WTC11 (cell line): ENCODE measurements at regions not wholly inside any gene's neighbourhood (a gene's known extent, or its start where the extent isn't known, plus 50 kb on each side); places are given as distances from the start of the nearest gene placed in this dataset.

Experiments used
- ATAC-seq: fragments of 200-7000 bp; cut with Tn5 transposase; 2 replicates; pipeline ENCODE4 v1.10.0; 2021; ENCODE audit warnings: mild to moderate bottlenecking, moderate library complexity
- CTCF ChIA-PET: fragments of 300-600 bp; sonication (Branson Sonifier 250); formaldehyde crosslinking; loops from one replicate; lab custom pipeline; 2021; ENCODE audit warnings: antibody characterized with exemption; lab: Charles Lee
- POLR2A ChIA-PET: fragments of 350-600 bp; sonication (Branson Sonifier 250); formaldehyde crosslinking; loops from one replicate; lab custom pipeline; 2021; ENCODE audit warnings: antibody characterized with exemption; lab: Charles Lee
- DNase-seq: peaks from one replicate; pipeline ENCODE4 v3.0.0; 2021; ENCODE audit warnings: low spot score
- H3K27ac Mint-ChIP-seq: 2 replicates; pipeline ENCODE4 v1.8.0; 2021; ENCODE audit warnings: mixed read lengths
- H3K27me3 Mint-ChIP-seq: 2 replicates; pipeline ENCODE4 v1.8.0; 2021; ENCODE audit warnings: low read depth, mild to moderate bottlenecking, moderate library complexity, mixed read lengths
- H3K36me3 Mint-ChIP-seq: 2 replicates; pipeline ENCODE4 v1.8.0; 2021; ENCODE audit warnings: mixed read lengths
- H3K4me1 Mint-ChIP-seq: 2 replicates; pipeline ENCODE4 v1.8.0; 2022; ENCODE audit warnings: mixed read lengths
- H3K4me3 Mint-ChIP-seq: 2 replicates; pipeline ENCODE4 v1.8.0; 2021; ENCODE audit warnings: mild to moderate bottlenecking, moderate library complexity, mixed read lengths
- H3K9me3 Mint-ChIP-seq: 2 replicates; pipeline ENCODE4 v1.8.0; 2021; ENCODE audit warnings: mixed read lengths
- AFF4 ChIP-seq: sonication (generic); formaldehyde crosslinking; IDR thresholded peaks from 2 replicates; pipeline ENCODE4 v1.8.1; 2023; ENCODE audit warnings: mild to moderate bottlenecking, missing genetic modification reagents, borderline replicate concordance
- CREB1 ChIP-seq: sonication (generic); formaldehyde crosslinking; IDR thresholded peaks from 2 replicates; pipeline ENCODE4 v1.8.0; 2023; ENCODE audit warnings: mild to moderate bottlenecking, missing genetic modification reagents
- ETV6 ChIP-seq: sonication (generic); formaldehyde crosslinking; IDR thresholded peaks from 2 replicates; pipeline ENCODE4 v1.8.1; 2022; ENCODE audit warnings: mild to moderate bottlenecking, missing genetic modification reagents
- FOXJ3 ChIP-seq: sonication (generic); formaldehyde crosslinking; IDR thresholded peaks from 2 replicates; pipeline ENCODE4 v1.9.0; 2021; ENCODE audit warnings: missing genetic modification reagents, mild to moderate bottlenecking, borderline replicate concordance
- HMGA2 ChIP-seq: fragments of 250-450 bp; sonication (Bioruptor Pico); IDR thresholded peaks from 2 replicates; pipeline ENCODE4 v1.4.0; 2021; ENCODE audit warnings: mild to moderate bottlenecking, moderate library complexity
- MLX ChIP-seq: sonication (generic); formaldehyde crosslinking; IDR thresholded peaks from 2 replicates; pipeline ENCODE4 v1.8.1; 2023; ENCODE audit warnings: mild to moderate bottlenecking, missing genetic modification reagents, moderate library complexity
- MXD4 ChIP-seq: fragments of 250-450 bp; sonication (Bioruptor Pico); IDR thresholded peaks from 2 replicates; pipeline ENCODE4 v1.8.0; 2021; ENCODE audit warnings: mild to moderate bottlenecking, moderate library complexity, borderline replicate concordance
- NR1H2 ChIP-seq: sonication (generic); formaldehyde crosslinking; IDR thresholded peaks from 2 replicates; pipeline ENCODE4 v1.9.0; 2021; ENCODE audit warnings: mild to moderate bottlenecking, moderate library complexity, missing genetic modification reagents
- SMAD4 ChIP-seq: sonication (generic); formaldehyde crosslinking; IDR thresholded peaks from 2 replicates; pipeline ENCODE4 v1.8.0; 2022; ENCODE audit warnings: mild to moderate bottlenecking, missing genetic modification reagents
- SOX15 ChIP-seq: fragments of 250-450 bp; sonication (Bioruptor Pico); IDR thresholded peaks from 2 replicates; pipeline ENCODE4 v1.9.0; 2021; ENCODE audit warnings: mild to moderate bottlenecking
- STAT6 ChIP-seq: sonication (generic); formaldehyde crosslinking; conservative IDR thresholded peaks from 2 replicates; pipeline ENCODE4 v1.8.1; 2023; ENCODE audit warnings: mild to moderate bottlenecking, low read depth, missing genetic modification reagents, moderate library complexity
- TP53 ChIP-seq: sonication (generic); formaldehyde crosslinking; IDR thresholded peaks from 2 replicates; pipeline ENCODE4 v1.8.1; 2023; ENCODE audit warnings: mild to moderate bottlenecking, missing genetic modification reagents
- USF1 ChIP-seq: sonication (generic); formaldehyde crosslinking; IDR thresholded peaks from 2 replicates; pipeline ENCODE4 v1.8.0; 2022; ENCODE audit warnings: mild to moderate bottlenecking, missing genetic modification reagents
- ZNF425 ChIP-seq: fragments of 250-450 bp; sonication (Bioruptor Pico); conservative IDR thresholded peaks from 2 replicates; pipeline ENCODE4 v1.9.0; 2021; ENCODE audit warnings: mild to moderate bottlenecking
- TF ChIP-seq, protein P1 (sequence below): fragments of 250-450 bp; sonication (Bioruptor Pico); IDR thresholded peaks from 2 replicates; pipeline ENCODE4 v1.9.0; 2021; ENCODE audit warnings: mild to moderate bottlenecking, borderline replicate concordance
- TF ChIP-seq, protein P2 (sequence below): sonication (generic); formaldehyde crosslinking; IDR thresholded peaks from 2 replicates; pipeline ENCODE4 v1.8.1; 2022; ENCODE audit warnings: mild to moderate bottlenecking, missing genetic modification reagents, moderate library complexity, borderline replicate concordance

- H3K36me3 Mint-ChIP-seq = peaks cover 80% of the 10 kb centered on the region
- H3K27me3 Mint-ChIP-seq = peaks cover 8% of the 10 kb centered on the region; the same call in 1 of the 2 replicates
- H3K4me1 Mint-ChIP-seq = no peaks in the 10 kb centered on the region
- H3K9me3 Mint-ChIP-seq = peaks cover 77% of the 10 kb centered on the region
- ChIA-PET CTCF (no interaction called here), POLR2A (no interaction called here)
- H3K4me3 Mint-ChIP-seq = no peak overlapping the region
- ATAC-seq (no peak), DNase-seq (no peak)
- H3K27ac Mint-ChIP-seq = no peak overlapping the region
- TF ChIP-seq ETV6 (CRISPR knock-in tag) (no peak), HMGA2 (CRISPR knock-in tag) (no peak), SOX15 (CRISPR knock-in tag) (no peak), USF1 (CRISPR knock-in tag) (no peak)
- TF ChIP-seq, protein P1, sequence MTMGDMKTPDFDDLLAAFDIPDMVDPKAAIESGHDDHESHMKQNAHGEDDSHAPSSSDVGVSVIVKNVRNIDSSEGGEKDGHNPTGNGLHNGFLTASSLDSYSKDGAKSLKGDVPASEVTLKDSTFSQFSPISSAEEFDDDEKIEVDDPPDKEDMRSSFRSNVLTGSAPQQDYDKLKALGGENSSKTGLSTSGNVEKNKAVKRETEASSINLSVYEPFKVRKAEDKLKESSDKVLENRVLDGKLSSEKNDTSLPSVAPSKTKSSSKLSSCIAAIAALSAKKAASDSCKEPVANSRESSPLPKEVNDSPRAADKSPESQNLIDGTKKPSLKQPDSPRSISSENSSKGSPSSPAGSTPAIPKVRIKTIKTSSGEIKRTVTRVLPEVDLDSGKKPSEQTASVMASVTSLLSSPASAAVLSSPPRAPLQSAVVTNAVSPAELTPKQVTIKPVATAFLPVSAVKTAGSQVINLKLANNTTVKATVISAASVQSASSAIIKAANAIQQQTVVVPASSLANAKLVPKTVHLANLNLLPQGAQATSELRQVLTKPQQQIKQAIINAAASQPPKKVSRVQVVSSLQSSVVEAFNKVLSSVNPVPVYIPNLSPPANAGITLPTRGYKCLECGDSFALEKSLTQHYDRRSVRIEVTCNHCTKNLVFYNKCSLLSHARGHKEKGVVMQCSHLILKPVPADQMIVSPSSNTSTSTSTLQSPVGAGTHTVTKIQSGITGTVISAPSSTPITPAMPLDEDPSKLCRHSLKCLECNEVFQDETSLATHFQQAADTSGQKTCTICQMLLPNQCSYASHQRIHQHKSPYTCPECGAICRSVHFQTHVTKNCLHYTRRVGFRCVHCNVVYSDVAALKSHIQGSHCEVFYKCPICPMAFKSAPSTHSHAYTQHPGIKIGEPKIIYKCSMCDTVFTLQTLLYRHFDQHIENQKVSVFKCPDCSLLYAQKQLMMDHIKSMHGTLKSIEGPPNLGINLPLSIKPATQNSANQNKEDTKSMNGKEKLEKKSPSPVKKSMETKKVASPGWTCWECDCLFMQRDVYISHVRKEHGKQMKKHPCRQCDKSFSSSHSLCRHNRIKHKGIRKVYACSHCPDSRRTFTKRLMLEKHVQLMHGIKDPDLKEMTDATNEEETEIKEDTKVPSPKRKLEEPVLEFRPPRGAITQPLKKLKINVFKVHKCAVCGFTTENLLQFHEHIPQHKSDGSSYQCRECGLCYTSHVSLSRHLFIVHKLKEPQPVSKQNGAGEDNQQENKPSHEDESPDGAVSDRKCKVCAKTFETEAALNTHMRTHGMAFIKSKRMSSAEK (CRISPR knock-in tag) = no peak
- TF ChIP-seq, protein P2, sequence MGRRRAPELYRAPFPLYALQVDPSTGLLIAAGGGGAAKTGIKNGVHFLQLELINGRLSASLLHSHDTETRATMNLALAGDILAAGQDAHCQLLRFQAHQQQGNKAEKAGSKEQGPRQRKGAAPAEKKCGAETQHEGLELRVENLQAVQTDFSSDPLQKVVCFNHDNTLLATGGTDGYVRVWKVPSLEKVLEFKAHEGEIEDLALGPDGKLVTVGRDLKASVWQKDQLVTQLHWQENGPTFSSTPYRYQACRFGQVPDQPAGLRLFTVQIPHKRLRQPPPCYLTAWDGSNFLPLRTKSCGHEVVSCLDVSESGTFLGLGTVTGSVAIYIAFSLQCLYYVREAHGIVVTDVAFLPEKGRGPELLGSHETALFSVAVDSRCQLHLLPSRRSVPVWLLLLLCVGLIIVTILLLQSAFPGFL (CRISPR knock-in tag) = no peak
Observed at GRCh38 chr1:4433075-4433474, 221.3 kb upstream of the AJAP1 start.

DNA sequence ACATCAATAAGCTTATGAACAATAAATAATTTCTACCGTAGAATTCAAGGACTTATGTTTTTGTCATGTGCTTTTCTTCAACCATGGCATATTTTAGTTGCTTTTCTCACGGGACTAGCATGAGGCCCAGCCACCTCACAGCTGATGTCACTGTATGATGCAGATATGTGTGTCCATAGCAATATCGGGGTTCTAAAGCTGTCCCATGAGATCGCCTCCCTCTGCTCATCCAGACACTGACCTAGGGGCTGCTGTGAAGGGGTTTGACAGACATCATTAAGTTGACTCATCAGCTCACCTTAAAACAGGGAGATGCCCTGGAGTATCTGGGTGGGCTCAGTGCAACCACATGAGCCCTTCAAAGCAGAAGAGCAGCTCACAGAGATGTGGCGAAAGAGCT, 210.3 kb upstream of the AJAP1 start:
- CTCF ChIA-PET = no interaction called here

More for the DNA sequence above, 210.3 kb upstream of the AJAP1 start:
- peaks cover 80% of the 10 kb centered on the region for H3K36me3 Mint-ChIP-seq
- DNase-seq = no peak
- no peak overlapping the region for H3K27ac Mint-ChIP-seq
- H3K4me3 Mint-ChIP-seq = no peak overlapping the region
- H3K9me3 Mint-ChIP-seq = peaks cover 87% of the 10 kb centered on the region
- TF ChIP-seq STAT6 (CRISPR knock-in tag) = no peak
- no peak for TF ChIP-seq AFF4
- no peak for TF ChIP-seq TP53
- no peak for TF ChIP-seq HMGA2 (CRISPR knock-in tag)
- no peak for TF ChIP-seq MLX
- no peak for TF ChIP-seq NR1H2 (CRISPR knock-in tag)
- no peak for TF ChIP-seq CREB1 (CRISPR knock-in tag)
- TF ChIP-seq MXD4 (CRISPR knock-in tag) = no peak
- no peak for TF ChIP-seq FOXJ3 (CRISPR knock-in tag)
- no peak for TF ChIP-seq SMAD4 (CRISPR knock-in tag)
- no peak for TF ChIP-seq ZNF425 (CRISPR knock-in tag)
- TF ChIP-seq, all 79 proteins: peak for 0
- POLR2A ChIA-PET = no interaction called here
- Mint-ChIP-seq H3K4me1 (no peaks in the 10 kb centered on the region), H3K27me3 (peaks cover 13% of the 10 kb centered on the region)
- ATAC-seq = no peak
